Trophoblast cell (in vitro differentiated cells and primary cell): ENCODE measurements at regions not wholly inside any gene's neighbourhood (a gene's known extent, or its start where the extent isn't known, plus 50 kb on each side); places are given as distances from the start of the nearest gene placed in this dataset.

ENCODE experiments used
- DNase-seq, 2 donors: peaks; one replicate each; pipeline ENCODE4 v3.0.0-alpha.2; 2016
- H2AFZ ChIP-seq: 2 replicates; pipeline ENCODE4 v1.6.1; 2013; ENCODE audit warnings: low read length, moderate library complexity, mild to moderate bottlenecking; ENCODE audit not compliant: insufficient read depth, poor library complexity
- H2AK5ac ChIP-seq: 2 replicates; pipeline ENCODE4 v1.6.1; 2013; ENCODE audit warnings: mild to moderate bottlenecking, low read length
- H2BK120ac ChIP-seq: 2 replicates; pipeline ENCODE4 v1.6.1; 2013; ENCODE audit warnings: low read length, mild to moderate bottlenecking, moderate library complexity; ENCODE audit not compliant: insufficient read depth, poor library complexity
- H2BK12ac ChIP-seq: 2 replicates; pipeline ENCODE4 v1.6.1; 2013; ENCODE audit warnings: mild to moderate bottlenecking, low read length, moderate library complexity
- H2BK5ac ChIP-seq: 2 replicates; pipeline ENCODE4 v1.6.1; 2013; ENCODE audit warnings: low read length, low read depth, moderate library complexity, mild to moderate bottlenecking; ENCODE audit not compliant: poor library complexity
- H3K14ac ChIP-seq: 2 replicates; pipeline ENCODE4 v1.6.1; 2013; ENCODE audit warnings: mild to moderate bottlenecking, low read length
- H3K18ac ChIP-seq: 2 replicates; pipeline ENCODE4 v1.6.1; 2013; ENCODE audit warnings: mild to moderate bottlenecking, low read length
- H3K23ac ChIP-seq: 2 replicates; pipeline ENCODE4 v1.6.1; 2013; ENCODE audit warnings: low read length
- H3K27ac ChIP-seq: 2 replicates; pipeline ENCODE4 v1.5.1; 2013; ENCODE audit warnings: low read depth, mild to moderate bottlenecking, inconsistent platforms, low read length, moderate library complexity
- H3K27me3 ChIP-seq: 2 replicates; pipeline ENCODE4 v1.6.1; 2013; ENCODE audit warnings: inconsistent platforms, mild to moderate bottlenecking, low read length, moderate library complexity; ENCODE audit not compliant: insufficient read depth
- H3K36me3 ChIP-seq, 2 experiments: 1 replicate in 1 of 2; 2 replicates in 1 of 2; pipeline ENCODE4 v1.6.1; 2013; ENCODE audit warnings: low read length in 2 of 2, mild to moderate bottlenecking in 2 of 2, moderate library complexity in 1 of 2; ENCODE audit not compliant: insufficient read depth in 2 of 2, control insufficient read depth in 1 of 2
- H3K4ac ChIP-seq: 2 replicates; pipeline ENCODE4 v1.6.1; 2013; ENCODE audit warnings: low read depth, mild to moderate bottlenecking, low read length, moderate library complexity
- H3K4me1 ChIP-seq, 2 experiments: 1 replicate in 1 of 2; 2 replicates in 1 of 2; pipeline ENCODE4 v1.6.1; 2013; ENCODE audit warnings: low read length in 2 of 2, mild to moderate bottlenecking in 2 of 2, moderate library complexity in 1 of 2; ENCODE audit not compliant: insufficient read depth in 2 of 2, control insufficient read depth in 1 of 2
- H3K4me2 ChIP-seq: 2 replicates; pipeline ENCODE4 v1.6.1; 2013; ENCODE audit warnings: inconsistent platforms, mild to moderate bottlenecking, low read length, moderate library complexity
- H3K4me3 ChIP-seq: 2 replicates; pipeline ENCODE4 v1.5.1; 2013; ENCODE audit warnings: mild to moderate bottlenecking, low read depth, low read length, inconsistent platforms
- H3K79me1 ChIP-seq: one replicate; pipeline ENCODE4 v1.6.1; 2013; ENCODE audit warnings: low read length
- H3K79me2 ChIP-seq: 2 replicates; pipeline ENCODE4 v1.6.1; 2013; ENCODE audit warnings: low read length, mild to moderate bottlenecking; ENCODE audit not compliant: control insufficient read depth, insufficient read depth, poor library complexity
- H3K9ac ChIP-seq: 2 replicates; pipeline ENCODE4 v1.6.1; 2013; ENCODE audit warnings: mild to moderate bottlenecking, low read length
- H3K9me3 ChIP-seq: 2 replicates; pipeline ENCODE4 v1.6.1; 2013; ENCODE audit warnings: low read depth, mild to moderate bottlenecking, control low read depth, inconsistent platforms, low read length; ENCODE audit not compliant: insufficient read depth
- H4K12ac ChIP-seq: 2 replicates; pipeline ENCODE4 v1.6.1; 2013; ENCODE audit warnings: low read depth, mild to moderate bottlenecking, low read length, moderate library complexity
- H4K8ac ChIP-seq: 2 replicates; pipeline ENCODE4 v1.6.1; 2013; ENCODE audit warnings: low read depth, mild to moderate bottlenecking, low read length, moderate library complexity
- H4K91ac ChIP-seq: one replicate; pipeline ENCODE4 v1.6.1; 2013; ENCODE audit warnings: low read depth, mild to moderate bottlenecking, low read length, moderate library complexity
- WGBS: extraction: QIAGEN DNeasy Blood & Tissue Kit; methylation state at CpG from one replicate; pipeline ENCODE4 v1.1.7; 2013; ENCODE audit warnings: missing lambda C conversion rate; ENCODE audit not compliant: insufficient read length, insufficient coverage; ENCODE audit errors: extremely low coverage; 5-methylcytosine and 5-hydroxymethylcytosine counted together

GRCh38 chr2:239779584-239779983 is 245.6 kb downstream of the NDUFA10 start:
- no peak overlapping the region for H3K14ac ChIP-seq
- no peak overlapping the region for H3K18ac ChIP-seq
- H4K12ac ChIP-seq, result no peak overlapping the region
- H3K36me3 ChIP-seq, result no peaks in the 10 kb centered on the region
- H3K4ac ChIP-seq, result no peak overlapping the region
- no peak overlapping the region for H4K91ac ChIP-seq
- H3K27me3 ChIP-seq, result no peaks in the 10 kb centered on the region
- no peak overlapping the region for H3K4me3 ChIP-seq
- no peaks in the 10 kb centered on the region for H3K79me1 ChIP-seq
- peaks cover 17% of the 10 kb centered on the region for H3K9me3 ChIP-seq
- no peak overlapping the region for H2BK5ac ChIP-seq
- H2AK5ac ChIP-seq, result no peak overlapping the region
- H3K4me1 ChIP-seq, result no peaks in the 10 kb centered on the region
- H3K9ac ChIP-seq, result no peak overlapping the region
- H3K23ac ChIP-seq, result no peak overlapping the region
- DNase-seq, result no peak
- H3K27ac ChIP-seq, result no peak overlapping the region
- no peak overlapping the region for H2BK120ac ChIP-seq
- no peak overlapping the region for H2BK12ac ChIP-seq
- no peak overlapping the region for H3K4me2 ChIP-seq
- WGBS, result no CpG with 5 or more reads among the region's 10 CpGs
- H2AFZ ChIP-seq, result no peak overlapping the region
- no peaks in the 10 kb centered on the region for H3K79me2 ChIP-seq
- H4K8ac ChIP-seq, result no peak overlapping the region

DNA sequence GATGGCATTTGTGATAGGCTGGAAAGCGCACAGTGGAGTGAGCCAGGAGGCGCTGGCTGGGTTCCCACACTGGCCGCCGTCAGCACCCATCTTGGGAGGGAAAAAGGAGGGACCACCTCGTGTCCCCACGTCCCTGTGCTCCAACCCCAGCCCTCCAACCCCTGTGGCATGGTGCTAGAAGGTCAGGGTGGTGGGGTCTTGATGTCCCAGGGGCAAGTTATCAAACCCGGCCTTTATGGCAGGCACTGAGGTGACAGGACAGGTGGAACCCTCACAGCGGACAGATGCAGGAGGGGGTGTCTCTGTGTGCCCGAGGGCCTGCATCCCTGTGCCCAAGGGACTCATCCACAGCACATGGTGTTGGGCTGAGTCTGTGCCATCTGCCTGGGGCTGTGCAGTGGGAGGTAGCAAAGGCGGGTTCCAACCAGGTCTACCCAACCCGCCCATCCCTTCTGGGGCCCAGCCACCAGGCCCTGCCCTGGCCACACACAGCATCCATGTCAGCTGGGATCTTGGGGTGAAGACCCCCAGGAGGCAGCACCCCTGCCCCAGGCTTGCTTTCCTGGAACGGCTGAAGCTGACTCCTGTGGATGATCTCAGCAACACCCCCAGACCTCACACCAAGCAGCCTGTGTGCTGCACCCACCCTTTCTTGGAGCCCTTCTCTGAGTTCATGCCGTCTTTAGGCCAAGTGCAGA is 246.1 kb downstream of the NDUFA10 start:
- H3K23ac ChIP-seq, result no peak overlapping the region
- H4K8ac ChIP-seq, result no peak overlapping the region
- no peak overlapping the region for H3K4ac ChIP-seq
- H4K91ac ChIP-seq, result no peak overlapping the region
- peaks cover 20% of the 10 kb centered on the region for H3K9me3 ChIP-seq
- H3K18ac ChIP-seq, result no peak overlapping the region
- no peaks in the 10 kb centered on the region for H3K4me1 ChIP-seq
- no peak overlapping the region for H2BK120ac ChIP-seq
- no peak overlapping the region for H3K9ac ChIP-seq
- H2AK5ac ChIP-seq, result no peak overlapping the region
- no peaks in the 10 kb centered on the region for H3K79me1 ChIP-seq
- H2AFZ ChIP-seq, result no peak overlapping the region
- H4K12ac ChIP-seq, result no peak overlapping the region
- WGBS, result no CpG with 5 or more reads among the region's 13 CpGs
- DNase-seq, result no peak
- no peaks in the 10 kb centered on the region for H3K27me3 ChIP-seq
- no peaks in the 10 kb centered on the region for H3K36me3 ChIP-seq
- H3K4me3 ChIP-seq, result no peak overlapping the region
- H2BK5ac ChIP-seq, result no peak overlapping the region
- H3K14ac ChIP-seq, result no peak overlapping the region
- H3K79me2 ChIP-seq, result no peaks in the 10 kb centered on the region
- no peak overlapping the region for H3K27ac ChIP-seq
- H2BK12ac ChIP-seq, result no peak overlapping the region
- H3K4me2 ChIP-seq, result no peak overlapping the region

- no peak overlapping the region for H2BK120ac ChIP-seq
- no CpG with 5 or more reads among the region's 26 CpGs for WGBS
- peak in 1 of 2 donors; percentile 32 for DNase-seq
These were observed 246.9 kb downstream of the NDUFA10 start for GRCh38 chr2:239778042-239778851.

DNA sequence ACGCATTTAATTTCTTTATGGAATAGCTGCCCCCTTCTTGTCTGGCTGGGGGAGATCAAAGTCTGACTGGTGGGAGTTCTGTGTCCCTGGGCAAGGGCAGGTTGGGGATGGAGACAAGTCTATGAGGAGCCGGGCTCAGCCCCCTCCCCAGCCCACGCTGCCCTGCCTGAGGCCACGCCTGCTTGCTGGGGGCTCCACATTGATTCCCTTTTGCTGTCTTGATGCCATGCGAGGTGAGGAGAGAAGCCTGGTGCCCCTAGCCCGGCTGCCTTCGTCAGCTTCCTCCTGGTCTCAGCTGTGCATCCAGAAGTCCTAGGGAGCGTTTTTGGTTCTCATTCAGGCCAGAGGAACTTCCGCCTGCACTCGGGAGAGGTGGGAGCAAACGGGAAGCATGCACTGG is 247.9 kb downstream of the NDUFA10 start:
- no peak overlapping the region for H3K27ac ChIP-seq
- H3K14ac ChIP-seq, result no peak overlapping the region
- H3K9ac ChIP-seq, result no peak overlapping the region
- no peak overlapping the region for H3K4ac ChIP-seq
- no peak overlapping the region for H3K23ac ChIP-seq
- no peaks in the 10 kb centered on the region for H3K36me3 ChIP-seq
- H3K79me2 ChIP-seq, result no peaks in the 10 kb centered on the region
- no peak overlapping the region for H2AFZ ChIP-seq
- H3K18ac ChIP-seq, result no peak overlapping the region
- no peak overlapping the region for H3K4me3 ChIP-seq
- DNase-seq, result no peak
- H3K9me3 ChIP-seq, result peaks cover 35% of the 10 kb centered on the region
- no peaks in the 10 kb centered on the region for H3K79me1 ChIP-seq
- no peak overlapping the region for H4K8ac ChIP-seq
- H2BK12ac ChIP-seq, result no peak overlapping the region
- H4K91ac ChIP-seq, result no peak overlapping the region
- H2AK5ac ChIP-seq, result no peak overlapping the region
- WGBS, result no CpG with 5 or more reads among the region's 11 CpGs
- H4K12ac ChIP-seq, result no peak overlapping the region
- H3K4me2 ChIP-seq, result no peak overlapping the region
- H2BK5ac ChIP-seq, result no peak overlapping the region
- H3K27me3 ChIP-seq, result peaks cover 2% of the 10 kb centered on the region
- no peak overlapping the region for H2BK120ac ChIP-seq
- no peaks in the 10 kb centered on the region for H3K4me1 ChIP-seq

More at GRCh38 chr2:239778042-239778851, 246.9 kb downstream of the NDUFA10 start:
- Histone ChIP-seq H4K91ac (no peak overlapping the region), H3K4me1 (no peaks in the 10 kb centered on the region), H3K27me3 (no peaks in the 10 kb centered on the region), H3K4me3 (no peak overlapping the region), H3K9me3 (peaks cover 26% of the 10 kb centered on the region), H3K79me1 (no peaks in the 10 kb centered on the region), H3K14ac (no peak overlapping the region), H2AK5ac (no peak overlapping the region), H2AFZ (no peak overlapping the region), H4K8ac (no peak overlapping the region), H3K27ac (no peak overlapping the region), H3K18ac (no peak overlapping the region), H2BK5ac (no peak overlapping the region), H3K79me2 (no peaks in the 10 kb centered on the region), H3K4ac (no peak overlapping the region), H2BK12ac (no peak overlapping the region), H3K23ac (no peak overlapping the region), H3K36me3 (no peaks in the 10 kb centered on the region), H3K4me2 (no peak overlapping the region), H3K9ac (no peak overlapping the region), H4K12ac (no peak overlapping the region)
